Choroid plexus epithelial cell (primary cell): ENCODE measurements at regions not wholly inside any gene's neighbourhood (a gene's known extent, or its start where the extent isn't known, plus 50 kb on each side); places are given as distances from the start of the nearest gene placed in this dataset.

Experiments
- DNase-seq: peaks from one replicate; pipeline ENCODE4 v3.0.0-alpha.2; 2010; ENCODE audit warnings: low read depth
- H3K4me3 ChIP-seq: 2 replicates; pipeline ENCODE4 v1.5.1; 2011; ENCODE audit warnings: low read depth, mild to moderate bottlenecking, control low read depth, low read length, moderate library complexity
- TF ChIP-seq, protein P1 (sequence below): conservative IDR thresholded peaks from 2 replicates; pipeline ENCODE4 v1.5.1; 2011; ENCODE audit warnings: low read depth, mild to moderate bottlenecking, control low read depth, inconsistent platforms, low read length, moderate library complexity

DNA sequence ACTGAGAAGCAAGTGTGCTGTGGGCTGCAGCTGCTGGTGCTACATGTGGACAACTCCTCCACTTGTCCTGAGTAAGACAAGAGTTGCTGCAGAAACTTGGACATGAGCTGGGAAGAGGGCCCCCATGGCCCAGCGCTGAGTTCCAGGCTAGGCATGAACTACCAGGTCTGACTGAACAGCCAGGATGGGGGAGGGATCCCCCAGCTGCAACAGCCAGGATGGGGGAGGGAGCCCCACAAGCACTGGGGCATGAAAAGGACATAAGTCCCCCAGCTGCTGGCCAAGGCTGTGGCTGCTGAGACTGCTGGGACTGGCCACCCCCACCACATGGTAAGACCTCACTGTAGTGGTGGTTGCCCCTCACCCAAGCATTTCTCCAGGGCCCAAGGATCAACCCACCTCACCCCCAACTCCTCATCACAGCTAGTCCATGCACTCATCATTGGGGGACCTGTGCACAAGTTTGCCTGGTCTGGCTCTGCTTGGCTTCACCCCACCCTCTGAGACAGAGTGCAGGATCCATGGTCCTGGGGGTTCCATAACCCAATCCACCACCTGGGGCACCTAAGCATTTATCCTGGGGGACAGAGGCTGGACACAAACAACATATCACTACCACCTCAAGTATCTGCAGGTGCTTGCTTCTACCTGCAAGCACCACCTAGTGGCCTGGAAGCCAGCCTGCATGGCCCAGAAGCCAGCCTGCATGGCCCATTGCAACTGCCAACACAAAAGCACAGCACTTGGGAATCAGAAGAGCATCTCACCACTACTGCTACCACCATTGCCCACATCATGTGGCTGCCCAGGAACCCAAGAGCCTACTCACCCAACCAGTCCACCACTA is 84.5 kb upstream of the STT3B start:
- TF ChIP-seq, protein P1, sequence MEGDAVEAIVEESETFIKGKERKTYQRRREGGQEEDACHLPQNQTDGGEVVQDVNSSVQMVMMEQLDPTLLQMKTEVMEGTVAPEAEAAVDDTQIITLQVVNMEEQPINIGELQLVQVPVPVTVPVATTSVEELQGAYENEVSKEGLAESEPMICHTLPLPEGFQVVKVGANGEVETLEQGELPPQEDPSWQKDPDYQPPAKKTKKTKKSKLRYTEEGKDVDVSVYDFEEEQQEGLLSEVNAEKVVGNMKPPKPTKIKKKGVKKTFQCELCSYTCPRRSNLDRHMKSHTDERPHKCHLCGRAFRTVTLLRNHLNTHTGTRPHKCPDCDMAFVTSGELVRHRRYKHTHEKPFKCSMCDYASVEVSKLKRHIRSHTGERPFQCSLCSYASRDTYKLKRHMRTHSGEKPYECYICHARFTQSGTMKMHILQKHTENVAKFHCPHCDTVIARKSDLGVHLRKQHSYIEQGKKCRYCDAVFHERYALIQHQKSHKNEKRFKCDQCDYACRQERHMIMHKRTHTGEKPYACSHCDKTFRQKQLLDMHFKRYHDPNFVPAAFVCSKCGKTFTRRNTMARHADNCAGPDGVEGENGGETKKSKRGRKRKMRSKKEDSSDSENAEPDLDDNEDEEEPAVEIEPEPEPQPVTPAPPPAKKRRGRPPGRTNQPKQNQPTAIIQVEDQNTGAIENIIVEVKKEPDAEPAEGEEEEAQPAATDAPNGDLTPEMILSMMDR, result peak; percentile 84
- DNase-seq, result peak; percentile 64
- no peak overlapping the region for H3K4me3 ChIP-seq

DNA sequence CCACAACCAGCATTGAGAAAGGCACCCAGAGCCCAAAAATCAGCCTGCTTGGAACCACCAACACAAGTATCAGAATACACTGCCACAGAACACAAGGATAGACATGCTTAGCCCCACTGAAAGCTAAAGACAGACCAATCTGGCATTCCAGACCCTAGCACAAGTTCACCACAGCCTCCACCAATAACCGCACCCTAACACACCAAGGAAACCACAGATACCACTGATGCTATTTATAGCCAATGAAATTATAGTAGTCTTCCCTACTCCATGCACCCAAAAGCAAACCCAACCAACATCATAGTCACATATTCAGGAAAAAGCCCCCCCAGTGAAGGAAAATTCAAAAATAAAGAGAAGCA is 83.9 kb upstream of the STT3B start:
- TF ChIP-seq, protein P1, result no peak
- H3K4me3 ChIP-seq, result no peak overlapping the region
- no peak for DNase-seq

DNA sequence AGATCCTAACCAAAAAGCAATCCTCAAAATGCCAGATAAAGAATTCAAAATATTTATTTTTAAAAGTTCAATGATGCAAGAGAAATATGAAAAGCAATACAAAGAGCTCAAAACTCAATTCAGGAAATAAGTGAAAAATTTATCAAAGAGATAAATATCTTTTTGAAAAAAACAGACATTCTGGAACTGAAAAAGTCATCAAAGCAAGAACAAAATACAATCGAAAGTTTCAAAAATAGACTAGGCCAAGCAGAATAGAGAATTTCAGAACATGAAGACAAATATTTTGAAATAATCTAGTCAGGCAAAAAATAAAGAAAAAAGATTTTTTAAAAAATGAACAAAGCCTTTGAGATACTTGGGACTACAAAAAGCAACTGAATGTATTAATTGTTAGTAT is 83.4 kb upstream of the STT3B start:
- TF ChIP-seq, protein P1, result no peak
- H3K4me3 ChIP-seq, result no peak overlapping the region
- no peak for DNase-seq

DNA sequence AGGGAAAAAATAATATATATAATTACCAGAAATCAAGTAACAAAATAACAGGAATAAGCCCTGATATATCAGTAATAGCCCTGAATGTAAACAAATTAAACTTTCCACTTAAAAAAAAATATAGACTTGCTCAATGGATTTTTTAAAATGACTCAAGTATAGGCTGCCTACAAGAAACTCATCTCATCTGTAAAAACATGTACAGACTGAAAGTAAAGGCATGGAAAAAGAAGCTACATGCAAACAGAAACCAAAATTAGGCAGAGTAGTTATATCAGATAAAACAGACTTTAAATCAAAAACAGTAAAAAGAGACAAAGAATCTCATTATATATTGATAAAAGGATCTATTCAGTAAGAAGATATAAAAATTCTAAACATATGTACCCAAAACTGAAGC is 82.4 kb upstream of the STT3B start:
- no peak for DNase-seq
- no peak overlapping the region for H3K4me3 ChIP-seq
- TF ChIP-seq, protein P1, result no peak

DNA sequence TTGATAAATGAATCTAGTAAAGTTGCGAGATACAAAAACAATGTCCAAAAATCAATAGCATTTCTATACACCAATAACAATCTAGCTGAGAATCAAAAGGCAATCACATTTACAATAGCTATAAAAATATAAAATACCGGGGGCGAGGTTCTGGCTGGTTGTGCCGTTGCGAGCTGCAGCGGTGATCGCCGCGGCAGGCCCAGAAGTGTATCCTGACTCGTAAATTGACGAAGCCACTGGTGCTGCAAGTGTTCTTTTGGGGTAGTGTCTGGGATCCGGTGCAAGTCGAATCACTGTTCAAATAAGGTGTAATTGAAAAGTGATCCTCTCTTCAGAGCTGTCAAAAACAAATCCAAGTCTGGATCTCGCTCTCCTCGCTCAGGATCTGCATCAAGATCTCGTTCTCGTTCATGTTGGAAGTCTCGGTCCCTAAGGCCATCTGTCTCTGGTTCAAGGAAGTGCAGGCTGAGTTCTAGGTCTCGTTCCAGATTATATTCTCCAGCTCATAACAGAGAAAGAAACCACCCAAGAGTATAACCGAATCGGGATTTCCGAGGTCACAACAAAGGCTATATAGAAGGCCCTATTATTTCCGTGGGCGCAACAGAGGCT is 80.1 kb upstream of the STT3B start:
- no peak for DNase-seq
- H3K4me3 ChIP-seq, result no peak overlapping the region
- TF ChIP-seq, protein P1, result no peak

DNA sequence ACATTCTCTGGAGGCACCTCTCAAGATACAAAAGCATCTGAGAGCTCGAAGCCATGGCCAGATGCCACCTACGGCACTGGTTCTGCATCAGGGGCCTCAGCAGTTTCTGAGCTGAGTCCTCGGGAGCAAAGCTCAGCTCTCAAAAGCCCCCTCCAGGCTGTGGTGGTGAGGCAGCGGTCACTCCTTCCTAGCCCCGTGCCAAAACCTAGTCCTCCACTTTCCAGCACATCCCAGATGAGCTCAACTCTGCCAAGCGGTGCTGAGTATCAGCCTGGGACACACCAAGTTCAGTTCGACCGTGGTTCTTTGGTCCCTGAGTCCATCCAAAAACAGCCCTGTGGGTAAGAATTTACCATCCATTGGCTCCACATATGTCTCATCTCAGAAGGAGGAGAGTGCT is 79.3 kb upstream of the STT3B start:
- H3K4me3 ChIP-seq, result no peak overlapping the region
- TF ChIP-seq, protein P1, result no peak
- DNase-seq, result no peak

DNA sequence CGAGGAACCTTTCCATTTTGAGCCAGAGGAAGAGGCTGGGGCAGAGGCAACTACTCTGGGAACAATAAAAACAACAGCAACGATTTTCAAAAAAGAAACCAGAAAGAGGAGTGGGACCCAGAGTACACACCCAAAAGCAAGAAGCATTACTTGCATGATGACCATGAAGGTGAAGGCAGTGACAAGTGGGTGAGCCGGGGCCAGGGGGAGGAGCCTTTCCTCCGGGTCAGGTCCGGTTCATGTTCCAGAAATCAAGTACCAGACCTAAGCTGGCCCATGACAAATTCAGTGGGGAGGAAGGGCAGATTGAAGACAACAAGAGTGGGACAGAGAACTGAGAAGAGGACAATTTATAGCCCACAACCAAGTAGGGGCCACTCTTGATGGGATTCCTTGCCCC is 77.2 kb upstream of the STT3B start:
- no peak for DNase-seq
- no peak overlapping the region for H3K4me3 ChIP-seq
- TF ChIP-seq, protein P1, result no peak
